ENCODE measurements at regions not wholly inside any gene's neighbourhood (a gene's known extent, or its start where the extent isn't known, plus 50 kb on each side); places are given as distances from the start of the nearest gene placed in this dataset.
"Not testable (repeated sequence)": the region's sequence is repeated elsewhere in the genome, so short reads cannot be mapped to it uniquely, and the experiment has no call there.

DNA sequence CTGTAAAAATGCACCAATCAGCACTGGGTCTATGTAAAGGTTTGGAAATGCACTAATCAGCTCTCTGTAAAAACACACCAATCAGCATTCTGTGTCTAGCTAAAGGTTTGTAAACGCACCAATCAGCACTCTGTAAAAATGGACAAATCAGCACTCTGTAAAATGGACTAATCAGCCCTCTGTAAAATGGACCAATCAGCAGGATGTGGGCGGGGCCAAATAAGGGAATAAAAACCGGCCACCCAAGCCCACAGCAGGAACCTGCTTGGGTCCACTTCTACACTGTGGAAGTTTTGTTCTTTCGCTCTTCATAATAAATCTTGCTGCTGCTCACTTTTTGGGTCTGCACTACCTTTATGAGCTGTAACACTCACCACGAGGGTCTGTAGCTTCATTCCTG, 101.0 kb downstream of the SMC2 start:
- DNase-seq: not testable (repeated sequence)

DNA sequence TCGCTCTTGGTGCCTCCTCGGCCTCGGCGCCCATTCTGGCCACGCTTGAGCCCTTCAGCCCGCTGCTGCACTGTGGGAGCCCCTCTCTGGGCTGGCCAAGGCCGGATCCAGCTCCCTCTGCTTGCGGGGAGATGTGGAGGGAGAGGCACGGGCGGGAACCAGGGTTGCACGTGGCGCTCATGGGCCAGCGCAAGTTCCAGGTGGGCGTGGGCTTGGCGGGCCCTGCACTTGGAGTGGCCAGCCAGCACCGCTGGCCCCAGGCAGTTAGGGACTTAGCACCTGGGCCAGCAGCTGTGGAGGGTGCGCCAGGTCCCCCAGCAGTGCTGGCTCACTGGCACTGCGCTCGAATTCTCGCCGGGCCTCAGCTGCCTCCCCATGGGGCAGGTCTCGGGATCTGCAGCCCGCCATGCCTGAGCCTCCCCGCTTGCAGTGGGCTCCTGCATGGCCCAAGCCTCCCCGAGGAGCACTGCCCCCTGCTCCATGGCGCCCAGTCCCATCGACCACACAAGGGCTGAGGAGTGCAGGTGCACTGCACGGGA, 106.4 kb downstream of the SMC2 start:
- DNase-seq: no peak

DNA sequence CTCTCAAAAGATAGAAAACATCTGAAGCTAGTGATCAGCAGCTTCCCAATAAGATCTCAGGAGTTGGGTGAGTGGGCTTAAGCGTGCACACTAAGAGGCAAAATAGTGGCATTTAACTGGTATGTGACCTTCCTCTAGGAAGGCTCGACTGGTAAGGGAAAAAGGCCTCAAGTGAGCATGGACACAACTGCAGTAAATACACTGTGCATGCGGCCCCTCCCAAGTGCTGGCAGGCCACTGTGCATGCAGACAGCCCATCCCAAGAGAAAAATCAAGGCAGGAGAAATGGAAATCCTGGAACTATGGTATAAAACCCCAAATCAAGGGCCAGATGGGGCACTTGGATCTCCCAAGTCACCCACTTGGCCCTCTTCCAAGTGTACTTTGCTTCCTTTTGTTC, 112.7 kb downstream of the SMC2 start:
- no peak for DNase-seq

DNA sequence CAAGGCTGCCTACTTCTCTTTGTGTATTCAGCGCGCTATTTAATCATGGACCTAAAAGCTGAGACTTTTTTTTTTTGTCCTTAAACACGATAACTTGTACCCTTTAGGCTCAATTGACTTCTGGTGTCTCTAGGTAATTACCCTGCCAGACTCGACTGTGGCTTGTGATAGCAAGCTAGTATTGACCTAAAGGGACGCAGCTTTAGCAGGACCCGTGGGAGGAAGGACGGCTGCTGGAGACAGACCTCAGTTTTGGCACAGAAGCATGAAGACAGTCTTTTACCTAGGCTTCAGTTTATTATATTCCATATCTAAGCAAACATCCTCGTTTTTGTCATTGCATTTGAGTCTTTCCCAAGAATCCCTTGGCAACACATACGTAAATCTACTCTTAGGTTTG, 115.3 kb downstream of the SMC2 start:
- DNase-seq: no peak

DNA sequence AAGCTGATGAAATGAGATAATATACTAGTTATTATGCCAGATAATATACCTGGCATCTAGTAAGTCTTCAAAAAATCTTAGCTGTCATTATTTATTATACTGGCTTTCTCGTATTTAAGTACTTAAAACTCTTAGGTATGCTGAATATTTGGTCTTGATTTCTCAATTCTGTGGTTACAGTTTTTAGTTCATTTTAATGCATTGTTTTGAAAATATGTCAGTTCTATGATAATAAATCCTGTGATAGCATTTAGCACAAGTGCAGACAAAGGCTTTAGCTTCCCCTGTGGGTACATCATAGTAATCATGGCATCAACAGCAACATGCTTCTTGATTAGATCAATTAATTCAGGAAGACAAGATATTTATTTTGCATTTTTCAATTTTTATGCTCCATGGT, 133.0 kb downstream of the SMC2 start:
- DNase-seq: no peak

DNA sequence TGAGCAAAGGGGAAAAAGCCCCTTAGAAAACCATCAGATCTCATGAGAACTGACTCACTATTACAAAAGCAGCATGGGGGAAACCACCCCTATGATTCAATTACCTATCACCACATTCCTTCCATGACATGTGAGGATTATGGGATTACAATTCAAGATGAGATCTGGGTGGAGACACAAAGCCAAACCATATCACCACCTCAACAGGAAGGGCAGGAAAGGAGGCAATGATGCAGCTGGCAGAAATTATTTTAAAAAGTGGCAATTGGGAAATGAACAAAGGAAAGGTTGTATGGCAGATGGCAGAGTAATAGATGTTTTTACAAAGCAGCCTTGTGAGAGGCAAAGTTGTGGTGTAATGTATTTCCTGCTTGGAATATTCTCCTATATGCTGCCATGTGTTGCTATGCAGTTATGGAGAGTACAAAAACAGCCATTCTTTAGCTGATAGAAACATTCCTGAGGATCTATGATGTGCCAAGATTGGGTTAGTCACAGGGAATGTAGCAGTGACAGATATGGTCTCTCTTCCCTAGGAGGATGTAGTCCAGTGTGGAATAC, 138.8 kb downstream of the SMC2 start:
- no peak for DNase-seq

DNA sequence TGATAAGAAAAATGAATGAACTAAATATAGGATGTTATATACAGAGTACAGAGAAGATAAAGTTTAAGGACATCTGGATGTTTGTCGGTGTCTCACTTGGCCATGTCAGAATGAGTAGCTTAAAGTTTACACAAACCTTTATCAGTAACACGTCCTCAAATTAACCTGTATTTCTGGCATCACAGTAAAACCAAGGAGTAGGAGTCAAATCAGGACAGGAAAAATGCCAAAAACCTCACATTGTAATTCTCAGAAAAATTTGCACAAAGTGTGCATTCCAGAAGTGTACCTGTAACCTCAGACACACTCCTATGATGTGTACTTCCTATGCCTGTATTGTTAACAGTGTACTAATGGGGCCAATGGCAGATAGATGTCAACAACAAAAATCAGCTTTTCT, 139.3 kb downstream of the SMC2 start:
- no peak for DNase-seq

DNA sequence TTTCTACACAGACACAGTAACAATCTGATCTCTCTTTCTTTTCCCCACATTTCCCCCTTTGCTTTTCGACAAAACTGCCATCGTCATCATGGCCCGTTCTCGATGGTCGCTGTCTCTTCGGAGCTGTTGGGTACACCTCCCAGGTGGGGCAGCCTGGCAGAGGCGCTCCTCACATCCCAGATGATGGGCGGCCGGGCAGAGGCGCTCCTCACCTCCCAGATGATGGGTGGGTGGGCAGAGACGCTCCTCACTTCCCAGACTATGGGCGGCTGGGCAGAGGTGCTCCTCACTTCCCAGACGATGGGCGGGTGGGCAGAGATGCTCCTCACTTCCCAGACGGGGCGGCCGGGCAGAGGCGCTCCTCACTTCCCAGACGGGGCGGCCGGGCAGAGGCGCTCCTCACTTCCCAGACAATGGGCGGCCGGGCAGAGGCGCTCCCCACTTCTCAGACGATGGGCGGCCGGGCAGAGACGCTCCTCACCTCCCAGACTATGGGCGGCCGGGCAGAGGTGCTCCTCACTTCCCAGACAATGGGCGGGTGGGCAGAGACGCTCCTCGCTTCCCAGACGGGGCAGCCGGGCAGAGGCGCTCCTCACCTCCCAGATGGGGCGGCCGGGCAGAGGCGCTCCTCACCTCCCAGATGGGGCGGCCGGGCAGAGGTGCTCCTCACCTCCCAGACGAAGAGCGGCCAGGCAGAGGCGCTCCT, 140.7 kb downstream of the SMC2 start:
- not testable (repeated sequence) for DNase-seq

DNA sequence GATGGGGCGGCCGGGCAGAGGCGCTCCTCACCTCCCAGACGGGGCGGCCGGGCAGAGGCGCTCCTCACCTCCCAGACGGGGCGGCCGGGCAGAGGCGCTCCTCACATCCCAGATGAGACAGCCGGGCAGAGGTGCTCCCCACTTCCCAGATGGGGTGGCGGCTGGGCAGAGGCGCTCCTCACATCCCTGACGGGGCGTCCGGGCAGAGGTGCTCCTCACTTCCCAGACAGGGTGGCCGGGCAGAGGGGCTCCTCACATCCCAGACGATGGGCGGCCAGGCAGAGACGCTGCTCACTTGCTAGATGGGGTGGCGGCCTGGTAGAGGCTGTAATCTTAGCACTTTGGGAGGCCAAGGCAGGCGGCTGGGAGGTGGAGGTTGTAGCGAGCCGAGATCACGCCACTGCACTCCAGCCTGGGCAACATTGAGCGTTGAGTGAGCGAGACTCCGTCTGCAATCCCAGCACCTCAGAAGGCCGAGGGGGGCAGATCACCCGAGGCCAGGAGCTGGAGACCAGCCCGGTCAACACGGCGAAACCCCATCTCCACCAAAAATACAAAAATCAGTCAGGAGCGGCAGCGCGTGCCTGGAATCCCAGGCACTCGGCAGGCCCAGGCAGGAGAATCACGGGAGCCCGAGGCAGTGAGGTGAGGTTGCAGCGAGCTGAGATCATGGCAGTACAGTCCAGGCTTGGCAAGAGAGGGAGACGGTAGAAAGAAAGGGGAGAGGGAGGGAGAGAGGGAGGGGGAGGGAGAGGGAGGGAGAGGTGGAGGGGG, 141.4 kb downstream of the SMC2 start:
- not testable (repeated sequence) for DNase-seq

DNA sequence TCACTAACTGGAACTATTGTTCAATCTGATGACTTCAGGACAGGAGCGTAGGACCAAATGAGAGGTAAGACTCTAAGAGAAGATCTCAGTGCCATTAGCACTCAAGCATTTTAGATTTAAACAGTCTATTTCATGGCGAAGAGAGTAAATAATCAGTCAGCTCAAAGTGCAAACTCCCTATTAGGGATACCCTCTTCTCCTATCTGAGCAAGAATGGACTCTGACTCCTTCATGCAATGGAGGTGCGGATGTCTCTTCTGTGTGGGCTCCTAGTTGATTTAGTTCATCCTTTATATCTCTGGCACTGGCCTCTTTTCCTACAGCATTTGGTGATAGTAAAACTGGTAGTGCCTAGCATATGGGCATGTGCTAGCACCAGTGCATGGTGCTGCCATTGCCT, 144.6 kb downstream of the SMC2 start:
- no peak for DNase-seq

DNA sequence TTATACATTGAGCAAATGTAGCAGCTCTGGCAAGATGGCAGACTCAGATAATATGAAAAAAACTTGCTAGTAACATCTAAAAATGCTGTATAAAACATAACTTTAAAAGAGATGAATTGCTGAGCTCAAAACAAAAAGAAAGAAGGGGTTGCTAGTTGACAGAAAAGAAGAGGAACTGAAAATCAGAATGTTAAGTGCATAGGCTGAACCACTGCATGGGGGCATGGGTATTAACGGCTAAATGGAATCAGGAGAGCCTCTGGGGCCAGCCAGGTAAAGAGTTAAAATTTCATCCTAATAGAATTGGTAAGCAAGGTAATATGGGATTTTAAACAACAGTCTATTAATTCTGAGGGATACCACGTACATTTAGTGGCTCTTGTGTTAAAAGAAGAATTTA, 146.8 kb downstream of the SMC2 start:
- no peak for DNase-seq

DNA sequence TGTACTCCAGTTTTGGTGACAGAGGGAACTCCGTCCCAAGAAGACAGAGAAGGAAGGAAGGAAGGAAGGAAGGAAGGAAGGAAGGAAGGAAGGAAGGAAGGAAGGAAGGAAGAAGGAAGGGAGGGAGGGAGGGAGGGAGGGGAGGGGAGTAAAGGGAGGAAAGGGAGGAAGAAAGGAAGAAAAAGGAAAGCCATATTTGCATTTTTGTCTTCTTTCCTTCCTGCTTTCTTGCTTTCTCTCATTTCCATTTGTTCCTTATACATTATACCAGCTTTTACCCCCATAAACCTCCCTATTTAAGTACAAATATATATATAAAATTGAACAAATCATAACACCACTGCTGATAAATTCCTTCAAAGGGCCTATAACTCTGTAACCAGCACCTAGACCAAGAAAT, 151.8 kb downstream of the SMC2 start:
- no peak for DNase-seq

DNA sequence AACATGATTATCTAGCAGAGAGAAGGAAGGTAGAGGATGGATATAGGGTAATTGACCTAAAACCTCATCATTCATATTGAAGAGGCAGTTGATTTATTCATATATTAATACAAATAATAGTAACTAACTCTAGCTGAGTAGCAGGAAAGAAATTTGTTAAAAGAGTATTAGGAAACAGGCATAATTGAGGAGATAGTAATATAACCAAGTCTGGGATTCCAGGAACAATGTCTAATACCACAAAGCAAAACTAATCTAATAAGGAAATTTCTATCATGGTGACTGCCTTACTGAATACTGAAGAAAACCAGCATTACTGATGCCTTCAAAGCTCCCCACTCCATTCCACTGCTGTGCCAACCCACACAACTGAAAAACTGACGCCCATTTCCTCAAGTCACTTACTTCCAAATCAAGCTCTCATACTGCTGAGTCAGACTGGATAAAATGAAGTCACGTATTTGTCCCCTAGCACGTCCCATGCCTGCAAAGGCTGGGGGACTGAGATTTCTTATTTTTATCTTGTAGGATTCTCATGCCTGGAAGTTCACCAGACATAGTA, 153.9 kb downstream of the SMC2 start:
- no peak for DNase-seq

DNA sequence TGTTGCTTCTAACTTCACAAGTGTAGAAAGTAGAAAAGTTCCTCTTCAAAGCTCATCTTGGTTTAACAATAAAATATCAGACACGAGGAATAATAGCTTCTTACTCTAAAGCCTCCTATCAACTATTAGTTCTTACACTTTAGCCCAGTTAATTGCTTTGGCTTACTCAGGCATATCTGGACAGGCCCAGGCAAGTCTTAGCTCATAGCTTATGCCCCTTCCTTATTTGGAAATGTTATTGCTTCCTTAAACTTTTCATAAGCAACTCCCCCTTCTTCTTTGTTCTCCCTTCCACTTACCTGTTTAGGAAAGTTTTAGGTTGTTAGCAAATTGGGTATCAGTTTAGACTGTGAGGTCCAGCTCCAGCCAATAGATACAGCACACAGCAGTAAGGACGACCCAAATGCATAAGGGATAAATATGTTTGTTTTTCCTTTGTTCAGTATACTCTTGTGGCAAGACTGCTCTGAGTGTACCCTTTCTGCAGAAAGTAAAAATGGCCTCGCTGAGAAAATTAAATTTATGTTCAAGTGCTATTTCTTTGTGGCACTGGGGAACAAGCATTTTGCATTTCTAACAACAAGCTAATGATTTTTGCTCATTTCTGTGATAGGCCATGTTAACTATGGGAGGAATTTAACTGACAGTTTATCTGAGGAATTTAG, 162.1 kb downstream of the SMC2 start:
- no peak for DNase-seq

DNA sequence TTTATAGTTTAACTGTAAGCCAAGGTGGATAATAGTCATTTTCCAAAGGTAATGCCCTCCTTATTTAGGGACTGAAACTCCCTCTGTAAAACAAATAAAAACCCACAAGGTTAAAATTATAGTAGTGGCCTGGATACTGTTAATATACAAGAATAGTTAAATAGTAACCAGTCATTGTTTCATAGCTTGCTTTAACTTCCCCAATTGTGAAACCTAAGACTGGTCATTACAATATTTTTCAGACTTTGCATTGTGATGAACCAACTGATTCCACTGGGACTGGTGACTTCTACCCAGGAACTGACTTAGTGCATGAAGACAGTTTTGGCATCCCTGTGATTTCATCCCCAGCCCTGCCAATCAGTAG, 162.6 kb downstream of the SMC2 start:
- no peak for DNase-seq

DNA sequence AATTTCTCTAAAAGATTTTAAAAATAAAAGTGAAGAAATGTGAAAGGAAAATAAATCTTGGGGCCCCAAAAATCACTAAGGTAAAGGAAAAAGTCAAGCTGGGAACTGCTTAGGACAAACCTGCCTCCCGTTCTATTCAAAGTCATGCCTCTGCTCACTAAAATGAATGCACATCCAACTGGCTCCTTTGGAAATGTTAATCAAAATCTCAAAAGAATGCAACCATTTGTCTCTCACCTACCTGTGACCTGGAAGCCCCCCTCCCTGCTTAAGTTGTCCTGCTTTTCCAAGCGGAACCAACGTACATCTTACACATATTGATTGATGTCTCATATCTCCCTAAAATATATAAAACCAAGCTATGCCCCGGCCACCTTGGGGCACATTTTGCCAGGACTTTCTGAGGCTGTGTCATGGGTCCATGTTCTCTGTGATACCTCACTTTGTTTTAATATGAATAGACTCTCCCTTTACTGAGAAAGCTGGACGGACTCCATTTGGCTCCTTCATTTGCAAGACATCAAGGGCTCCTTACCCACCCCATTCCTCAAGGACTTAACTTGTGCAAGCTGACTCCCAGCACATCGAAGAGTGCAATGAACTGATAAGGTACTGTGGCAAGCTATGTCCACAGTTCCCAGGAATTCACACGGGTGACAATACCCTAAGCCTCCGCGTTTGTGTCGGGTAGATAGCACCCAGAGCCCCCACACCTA, 164.3 kb downstream of the SMC2 start:
- DNase-seq: no peak

DNA sequence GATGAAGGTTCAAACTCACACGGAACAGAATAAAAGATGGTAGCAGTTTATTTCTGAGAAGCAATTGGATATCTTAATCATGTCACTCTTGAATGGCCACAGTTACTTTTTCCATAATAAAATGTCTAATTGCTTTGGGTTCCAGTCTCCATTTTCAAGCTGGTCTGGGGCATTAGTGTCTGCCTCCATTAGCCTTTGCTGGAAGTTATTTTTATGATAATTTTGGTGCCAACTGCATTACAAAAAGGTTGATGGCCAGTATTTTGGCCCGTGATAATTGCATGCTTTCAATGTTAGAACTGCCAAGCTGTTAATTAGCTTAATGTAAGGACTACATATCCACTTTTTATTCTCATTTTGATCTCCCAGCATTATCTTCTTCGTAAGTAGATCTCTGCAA, 165.9 kb downstream of the SMC2 start:
- no peak for DNase-seq

DNA sequence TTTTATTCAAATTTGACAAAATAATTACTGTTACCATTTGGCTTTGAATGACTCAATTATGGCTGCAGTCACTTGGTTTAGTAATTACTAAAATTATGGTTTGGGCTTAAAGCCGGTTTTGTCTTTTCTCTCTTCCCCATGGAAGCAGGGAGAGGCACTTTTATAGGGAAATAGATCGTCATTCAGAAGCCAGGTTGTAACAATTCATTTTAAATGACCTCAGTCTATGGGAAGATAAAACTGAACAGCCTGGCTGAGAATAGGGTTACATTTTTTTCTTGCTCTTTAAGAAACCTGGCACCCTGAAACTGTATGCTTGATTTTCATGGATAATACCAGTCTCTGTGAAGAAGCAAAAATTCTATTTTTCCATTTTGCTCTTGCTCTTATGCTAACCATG, 169.8 kb downstream of the SMC2 start:
- DNase-seq: no peak

DNA sequence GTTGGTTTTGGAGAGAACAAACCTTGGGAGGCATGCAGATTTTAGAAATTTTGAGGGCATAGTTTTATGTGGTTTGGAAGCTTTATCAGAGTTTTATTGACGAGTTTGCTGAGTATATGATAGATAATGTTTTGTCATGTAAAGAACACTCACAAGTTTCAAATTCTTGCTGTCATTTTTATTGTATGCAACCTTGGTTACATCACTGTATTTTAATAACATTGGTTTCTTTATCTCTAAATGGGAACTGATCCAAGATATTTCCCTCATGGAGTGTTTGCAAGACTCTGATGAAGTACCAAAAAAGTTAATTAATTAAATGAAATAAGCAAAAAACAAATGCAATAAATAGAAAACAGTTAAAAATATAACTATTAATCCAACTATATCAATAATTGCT, 170.3 kb downstream of the SMC2 start:
- no peak for DNase-seq

DNA sequence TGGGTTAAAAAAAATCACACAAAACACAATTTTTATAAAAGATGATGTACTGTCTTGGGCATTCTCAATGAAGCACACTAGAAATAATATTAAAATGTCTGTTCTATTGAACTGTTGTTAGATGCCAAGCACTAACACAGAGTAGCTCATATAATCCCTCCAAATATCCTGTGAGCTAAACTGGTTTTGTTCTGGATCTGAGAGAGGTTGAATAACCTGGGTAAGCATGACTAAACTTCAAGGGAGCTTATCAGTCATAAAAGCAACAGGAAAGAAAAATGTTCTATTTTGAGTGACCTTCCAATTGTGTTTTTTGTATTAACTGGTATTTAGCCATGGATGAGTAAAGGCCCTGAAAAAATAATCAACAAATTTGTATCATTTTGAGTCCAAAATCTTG, 175.3 kb downstream of the SMC2 start:
- DNase-seq: no peak

DNA sequence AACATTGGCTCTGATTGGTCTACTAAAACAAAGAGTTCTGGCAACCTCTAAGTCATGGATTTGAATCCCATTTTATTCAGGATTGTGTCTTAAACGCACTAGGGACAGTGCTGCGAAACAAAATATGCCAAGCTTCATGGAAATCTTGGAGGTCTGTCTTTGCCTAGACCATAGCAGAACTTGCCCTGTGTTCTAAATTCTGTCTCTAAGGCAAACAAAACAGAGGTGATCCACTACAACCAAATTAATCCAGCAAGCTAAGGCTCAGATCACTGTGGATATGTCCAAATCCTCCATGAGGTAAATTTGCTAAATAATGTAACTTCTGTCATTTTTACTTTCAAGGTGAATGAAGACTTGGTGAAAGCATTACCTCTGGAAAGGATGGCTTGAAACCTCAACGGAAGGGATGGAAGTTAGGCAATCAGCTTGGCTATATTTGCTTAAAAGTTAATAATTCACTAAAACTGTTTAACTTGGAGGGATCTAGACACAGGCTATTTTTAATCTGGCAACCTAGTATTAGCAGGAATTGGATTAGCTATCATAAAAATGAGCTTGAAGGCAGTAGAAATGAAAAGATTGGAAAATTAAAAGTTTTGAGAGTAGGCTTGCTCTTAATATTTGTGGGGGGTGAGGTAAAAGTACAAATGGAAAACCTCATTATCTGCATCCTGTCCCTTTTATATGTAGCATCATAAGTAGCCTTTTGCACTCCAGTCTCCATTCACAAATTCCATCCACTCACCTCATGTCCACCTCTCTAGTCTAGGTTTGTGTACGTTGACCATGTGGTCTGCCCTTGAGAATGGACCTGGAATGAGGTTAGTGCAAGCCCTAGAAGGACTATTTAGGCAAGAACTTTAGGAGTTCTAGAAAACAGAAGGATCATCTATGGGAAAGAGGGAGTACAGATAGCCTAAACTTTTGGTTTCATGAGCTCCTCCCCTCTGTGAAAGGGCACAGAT, 176.2 kb downstream of the SMC2 start:
- DNase-seq: no peak

Data from NCI-H1436 treated with DMSO at 0.1 percent for 48 hours (cell line).